ENCODE measurements at regions not wholly inside any gene's neighbourhood (a gene's known extent, or its start where the extent isn't known, plus 50 kb on each side); places are given as distances from the start of the nearest gene placed in this dataset.

- no peak for TF ChIP-seq POLR2AphosphoS5 (IDR thresholded peaks at IDR 0.05; ENCODE audit: insufficient read depth, low read depth, low read length)
- TF ChIP-seq POLR2A (IDR thresholded peaks at IDR 0.05; ENCODE audit: low read depth, low read length): no peak
- TF ChIP-seq, protein P1, sequence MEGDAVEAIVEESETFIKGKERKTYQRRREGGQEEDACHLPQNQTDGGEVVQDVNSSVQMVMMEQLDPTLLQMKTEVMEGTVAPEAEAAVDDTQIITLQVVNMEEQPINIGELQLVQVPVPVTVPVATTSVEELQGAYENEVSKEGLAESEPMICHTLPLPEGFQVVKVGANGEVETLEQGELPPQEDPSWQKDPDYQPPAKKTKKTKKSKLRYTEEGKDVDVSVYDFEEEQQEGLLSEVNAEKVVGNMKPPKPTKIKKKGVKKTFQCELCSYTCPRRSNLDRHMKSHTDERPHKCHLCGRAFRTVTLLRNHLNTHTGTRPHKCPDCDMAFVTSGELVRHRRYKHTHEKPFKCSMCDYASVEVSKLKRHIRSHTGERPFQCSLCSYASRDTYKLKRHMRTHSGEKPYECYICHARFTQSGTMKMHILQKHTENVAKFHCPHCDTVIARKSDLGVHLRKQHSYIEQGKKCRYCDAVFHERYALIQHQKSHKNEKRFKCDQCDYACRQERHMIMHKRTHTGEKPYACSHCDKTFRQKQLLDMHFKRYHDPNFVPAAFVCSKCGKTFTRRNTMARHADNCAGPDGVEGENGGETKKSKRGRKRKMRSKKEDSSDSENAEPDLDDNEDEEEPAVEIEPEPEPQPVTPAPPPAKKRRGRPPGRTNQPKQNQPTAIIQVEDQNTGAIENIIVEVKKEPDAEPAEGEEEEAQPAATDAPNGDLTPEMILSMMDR (IDR thresholded peaks at IDR 0.05; ENCODE audit: extremely low read depth in 1 of 2, insufficient read depth in 1 of 2, low read depth in 1 of 2, low read length in 2 of 2): no peak
- TF ChIP-seq EZH2 (IDR thresholded peaks at IDR 0.05; ENCODE audit: borderline replicate concordance, low read depth, low read length, severe bottlenecking): no peak
- TF ChIP-seq FOS (IDR thresholded peaks at IDR 0.05; ENCODE audit: borderline replicate concordance, insufficient read depth, low read length): no peak
- no peak for TF ChIP-seq MAX (IDR thresholded peaks at IDR 0.05; ENCODE audit: insufficient read depth, insufficient read length)
These were observed 646.4 kb downstream of the CDY2B start for GRCh38 chrY:17233435-17234109.
